Right cardiac atrium (tissue), 5 donors: ENCODE measurements at regions not wholly inside any gene's neighbourhood (a gene's known extent, or its start where the extent isn't known, plus 50 kb on each side); places are given as distances from the start of the nearest gene placed in this dataset.

Source experiments
- ATAC-seq, 2 donors: fragments of 200-7000 bp; cut with Tn5 transposase; one replicate each; pipeline versions ENCODE4 v1.8.0 to v1.9.1; 2020; ENCODE audit warnings: moderate library complexity in 2 of 2, mild to moderate bottlenecking in 1 of 2
- DNase-seq, 3 donors: peaks; one replicate each; pipeline ENCODE4 v3.0.0-alpha.2; 2020
- H3K27ac ChIP-seq: one replicate; pipeline ENCODE4 v1.5.1; 2013; ENCODE audit warnings: mild to moderate bottlenecking, low read length, control low read depth, moderate library complexity
- H3K27me3 ChIP-seq: one replicate; pipeline ENCODE4 v1.6.1; 2013; ENCODE audit not compliant: control insufficient read depth, insufficient read depth
- H3K4me1 ChIP-seq: one replicate; pipeline ENCODE4 v1.6.1; 2013; ENCODE audit warnings: low read length; ENCODE audit not compliant: control insufficient read depth, insufficient read depth
- H3K4me3 ChIP-seq: one replicate; pipeline ENCODE4 v1.5.1; 2013; ENCODE audit warnings: low read length, control low read depth
- H3K9me3 ChIP-seq: one replicate; pipeline ENCODE4 v1.6.1; 2013; ENCODE audit warnings: low read length; ENCODE audit not compliant: control insufficient read depth
- WGBS: extraction: QIAGEN DNeasy Blood & Tissue Kit; methylation state at CpG from one replicate; pipeline ENCODE4 v1.1.7; 2013; 5-methylcytosine and 5-hydroxymethylcytosine counted together
- intact Hi-C, 4 donors: fragments of 100-400 bp; cut with DNase I; formaldehyde crosslinking; loops; one replicate each; pipeline versions ENCODE4 v1.11.0 to v1.14.0; 2022 to 2023
- donor health status: healthy with polysubstance abuse.
- donor health status: DM: no; HTN: yes; CAD: no.
- donor health status: DM: no; HTN: no; CAD: no.
- donor health status: DM: no; HTN: yes; CAD: no; lungs with severe emphysema.
- donor health status: DM: yes; HTN: yes; CAD: no.

DNA sequence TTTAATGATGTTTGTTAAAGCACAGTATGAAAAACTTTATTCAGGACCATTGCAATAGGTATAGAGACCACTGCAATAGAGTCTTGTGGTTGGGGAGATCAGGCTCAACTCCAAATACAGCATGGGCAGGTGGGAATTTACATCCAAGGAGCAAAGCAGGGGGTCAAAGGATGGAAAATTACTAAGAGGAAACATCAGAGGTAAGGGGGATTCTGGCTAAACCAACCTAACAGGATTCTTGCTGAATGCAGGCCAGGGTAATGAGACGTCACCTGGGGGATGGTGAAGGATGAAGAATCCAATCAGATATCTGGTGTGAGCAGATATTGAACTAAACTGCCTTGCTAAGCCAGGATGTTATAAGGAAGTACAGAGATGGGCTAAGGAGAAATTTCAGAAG is 126.6 kb upstream of the MIR17HG start:
- Histone ChIP-seq H3K27me3 (no peaks in the 10 kb centered on the region), H3K9me3 (no peaks in the 10 kb centered on the region), H3K27ac (no peak overlapping the region), H3K4me1 (no peaks in the 10 kb centered on the region), H3K4me3 (no peak overlapping the region)
- no peak for ATAC-seq
- 55% methylated on average over 1 of the region's 1 CpG for WGBS
- intact Hi-C loops = no loop called here
- no peak for DNase-seq

DNA sequence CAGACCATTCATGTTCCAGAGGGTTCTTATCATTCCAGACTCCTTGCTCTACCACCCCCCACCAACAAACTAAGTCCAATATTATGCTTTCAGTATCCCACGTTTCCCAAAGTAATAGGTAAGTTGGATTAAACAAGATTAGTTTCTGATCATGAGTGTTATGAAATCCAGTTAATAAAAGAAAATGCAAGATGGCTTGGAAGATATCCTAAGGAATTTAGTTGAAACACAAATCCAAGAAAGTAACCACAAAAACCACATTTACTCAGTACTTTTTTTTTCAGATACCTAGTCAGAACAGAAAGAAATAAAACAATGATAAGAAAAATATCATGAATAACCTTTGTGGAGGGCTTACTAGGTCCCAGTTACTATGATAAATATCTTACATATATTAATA is 119.4 kb upstream of the MIR17HG start:
- Histone ChIP-seq H3K9me3 (no peaks in the 10 kb centered on the region), H3K27me3 (no peaks in the 10 kb centered on the region), H3K27ac (no peak overlapping the region), H3K4me1 (no peaks in the 10 kb centered on the region), H3K4me3 (no peak overlapping the region)
- WGBS = 65% methylated on average over 1 of the region's 1 CpG
- intact Hi-C loops = no loop called here
- no peak for ATAC-seq
- no peak for DNase-seq

GRCh38 chr13:91228940-91229339 is 118.5 kb upstream of the MIR17HG start:
- Histone ChIP-seq H3K27ac (no peak overlapping the region), H3K4me1 (no peaks in the 10 kb centered on the region), H3K27me3 (no peaks in the 10 kb centered on the region), H3K4me3 (no peak overlapping the region), H3K9me3 (no peaks in the 10 kb centered on the region)
- ATAC-seq = no peak
- DNase-seq = no peak
- 67% methylated on average over 1 of the region's 1 CpG for WGBS
- intact Hi-C loops = no loop called here

DNA sequence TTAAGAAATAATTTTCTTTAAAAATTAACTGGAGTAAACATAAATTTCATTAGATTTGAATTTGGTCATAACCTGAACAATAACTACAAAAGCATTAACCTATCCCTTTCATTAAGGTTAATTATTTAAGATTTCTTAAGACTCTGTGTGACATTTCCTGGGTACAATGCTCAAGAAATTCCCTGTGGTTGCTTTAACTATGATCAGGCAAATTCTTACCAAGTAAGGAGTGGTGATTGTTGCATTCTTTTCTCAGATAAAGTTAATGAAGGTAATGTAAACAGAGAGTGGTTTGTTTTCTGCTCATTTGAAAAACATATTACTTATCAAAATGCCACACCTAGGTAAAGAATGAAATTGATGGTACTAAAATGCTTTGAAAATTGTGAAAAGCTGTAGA is 114.8 kb upstream of the MIR17HG start:
- H3K9me3 ChIP-seq = no peaks in the 10 kb centered on the region
- intact Hi-C loops = no loop called here
- ATAC-seq (no peak), DNase-seq (no peak)
- no peaks in the 10 kb centered on the region for H3K4me1 ChIP-seq
- no peak overlapping the region for H3K4me3 ChIP-seq
- H3K27ac ChIP-seq = no peak overlapping the region
- no peaks in the 10 kb centered on the region for H3K27me3 ChIP-seq

GRCh38 chr13:91233291-91233690 is 114.2 kb upstream of the MIR17HG start:
- WGBS = 69% methylated on average over 3 of the region's 3 CpGs
- Histone ChIP-seq H3K27ac (no peak overlapping the region), H3K4me3 (no peak overlapping the region), H3K27me3 (no peaks in the 10 kb centered on the region), H3K9me3 (no peaks in the 10 kb centered on the region), H3K4me1 (no peaks in the 10 kb centered on the region)
- ATAC-seq (no peak), DNase-seq (no peak)
- intact Hi-C loops = no loop called here

- 80% methylated on average over 3 of the region's 3 CpGs for WGBS
- no peaks in the 10 kb centered on the region for H3K4me1 ChIP-seq
- no peak overlapping the region for H3K4me3 ChIP-seq
- H3K9me3 ChIP-seq = no peaks in the 10 kb centered on the region
- intact Hi-C loops = no loop called here
- ATAC-seq = no peak
- DNase-seq = no peak
- no peak overlapping the region for H3K27ac ChIP-seq
- no peaks in the 10 kb centered on the region for H3K27me3 ChIP-seq
Observed at GRCh38 chr13:91236182-91236581, 111.3 kb upstream of the MIR17HG start.

GRCh38 chr13:91236921-91237320 is 110.6 kb upstream of the MIR17HG start:
- 83% methylated on average over 3 of the region's 3 CpGs for WGBS
- Histone ChIP-seq H3K27me3 (no peaks in the 10 kb centered on the region), H3K4me1 (no peaks in the 10 kb centered on the region), H3K4me3 (no peak overlapping the region), H3K9me3 (no peaks in the 10 kb centered on the region), H3K27ac (no peak overlapping the region)
- intact Hi-C loops = no loop called here
- no peak for DNase-seq
- no peak for ATAC-seq

- intact Hi-C loops = no loop called here
- WGBS = 78% methylated on average over 2 of the region's 2 CpGs
- DNase-seq = no peak
- no peak for ATAC-seq
- Histone ChIP-seq H3K4me1 (no peaks in the 10 kb centered on the region), H3K4me3 (no peak overlapping the region), H3K27me3 (no peaks in the 10 kb centered on the region), H3K9me3 (no peaks in the 10 kb centered on the region), H3K27ac (no peak overlapping the region)
Observed at GRCh38 chr13:91238036-91238435, 109.5 kb upstream of the MIR17HG start.

DNA sequence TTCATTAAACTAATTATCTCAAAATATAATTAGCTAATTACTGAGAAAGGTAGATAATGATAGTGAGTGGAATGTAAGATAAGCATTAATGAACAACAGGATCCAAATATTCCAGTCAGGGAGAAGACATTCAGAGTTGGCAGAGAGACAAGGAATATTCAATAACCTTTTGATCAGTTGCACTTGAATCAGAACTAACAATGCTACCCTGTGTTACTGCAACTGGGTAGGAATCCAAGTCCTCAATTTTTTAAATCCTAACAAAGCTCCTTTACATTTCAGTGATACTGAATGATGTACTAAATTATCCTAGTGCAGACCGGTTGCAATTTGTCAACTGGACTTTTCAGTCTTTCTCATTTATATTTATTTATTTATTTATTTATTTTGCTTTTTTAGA is 107.1 kb upstream of the MIR17HG start:
- no peak for DNase-seq
- no peaks in the 10 kb centered on the region for H3K4me1 ChIP-seq
- intact Hi-C loops = no loop called here
- H3K9me3 ChIP-seq = no peaks in the 10 kb centered on the region
- H3K27ac ChIP-seq = no peak overlapping the region
- no peak for ATAC-seq
- 78% methylated on average over 1 of the region's 1 CpG for WGBS
- no peak overlapping the region for H3K4me3 ChIP-seq
- peaks cover 2% of the 10 kb centered on the region for H3K27me3 ChIP-seq

DNA sequence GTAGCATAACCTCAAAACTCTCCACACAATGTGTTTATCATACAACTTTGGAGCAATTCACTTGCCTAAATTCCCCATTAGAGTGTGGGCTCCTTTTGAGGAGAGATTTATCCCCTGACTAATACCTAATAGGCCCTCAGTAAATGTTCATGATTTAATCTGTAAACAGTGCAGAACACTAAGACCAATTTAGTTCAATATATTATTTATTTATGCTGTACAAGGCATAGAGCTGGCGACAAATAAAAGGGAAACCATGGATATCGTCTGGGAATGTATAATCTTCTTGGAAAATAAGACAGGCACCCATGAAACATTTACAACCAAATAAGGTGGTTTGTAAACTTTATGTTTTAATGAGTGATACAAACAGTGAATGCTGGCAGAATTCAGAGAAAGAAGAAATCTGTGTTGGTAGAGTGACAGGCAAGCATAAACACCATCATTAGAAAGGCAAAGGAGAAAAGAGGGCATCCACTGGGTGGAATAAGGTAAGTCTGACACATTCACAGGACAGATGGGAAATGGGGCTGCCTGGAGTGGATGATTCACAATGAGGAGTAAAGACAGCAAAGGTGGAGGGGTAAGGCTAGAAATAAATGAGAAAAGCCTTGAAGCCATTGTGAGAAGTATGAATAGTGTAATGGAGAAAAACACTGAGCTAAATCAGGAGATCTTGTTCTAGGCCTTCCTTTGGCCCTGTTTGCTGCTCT is 106.1 kb upstream of the MIR17HG start:
- no peak for DNase-seq
- H3K4me1 ChIP-seq = no peaks in the 10 kb centered on the region
- 87% methylated on average over 2 of the region's 2 CpGs for WGBS
- H3K27ac ChIP-seq = no peak overlapping the region
- intact Hi-C loops = no loop called here
- H3K9me3 ChIP-seq = no peaks in the 10 kb centered on the region
- no peak overlapping the region for H3K4me3 ChIP-seq
- ATAC-seq = no peak
- peaks cover 2% of the 10 kb centered on the region for H3K27me3 ChIP-seq

- DNase-seq = no peak
- Histone ChIP-seq H3K27ac (no peak overlapping the region), H3K9me3 (no peaks in the 10 kb centered on the region), H3K4me1 (no peaks in the 10 kb centered on the region), H3K27me3 (peaks cover 2% of the 10 kb centered on the region), H3K4me3 (no peak overlapping the region)
- intact Hi-C loops = no loop called here
- ATAC-seq = no peak
Observed at GRCh38 chr13:91242652-91243051, 104.8 kb upstream of the MIR17HG start.

DNA sequence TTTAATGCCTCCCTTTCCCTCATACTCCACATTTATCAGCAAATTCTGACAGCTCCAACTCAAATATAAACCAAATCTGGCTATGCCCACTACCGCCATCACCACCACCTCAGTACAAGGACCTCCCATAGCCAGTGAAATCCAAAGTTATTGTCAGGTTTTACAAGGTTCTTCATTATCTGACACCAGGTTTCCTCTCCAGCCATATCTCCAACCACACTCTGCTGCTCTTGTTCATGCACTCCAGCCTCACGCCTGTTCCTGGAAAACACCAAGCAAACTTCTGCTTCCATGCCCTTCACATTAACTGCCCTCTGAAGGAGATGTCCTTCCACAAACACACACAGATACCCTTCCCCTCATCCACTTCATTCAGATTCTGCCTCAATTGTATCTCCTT is 102.2 kb upstream of the MIR17HG start:
- Histone ChIP-seq H3K4me3 (no peak overlapping the region), H3K27me3 (peaks cover 2% of the 10 kb centered on the region), H3K4me1 (no peaks in the 10 kb centered on the region), H3K27ac (no peak overlapping the region), H3K9me3 (no peaks in the 10 kb centered on the region)
- ATAC-seq (no peak), DNase-seq (no peak)
- 67% methylated on average over 2 of the region's 2 CpGs for WGBS
- intact Hi-C loops = no loop called here
